Thyroid gland (tissue), 4 donors: ENCODE measurements at regions not wholly inside any gene's neighbourhood (a gene's known extent, or its start where the extent isn't known, plus 50 kb on each side); places are given as distances from the start of the nearest gene placed in this dataset.

Experiments
- POLR2A ChIP-seq, 2 donors: fragments of 450-650 bp; IDR thresholded peaks; one replicate each; pipeline ENCODE4 v1.6.1; 2017; ENCODE audit warnings: antibody characterized with exemption in 2 of 2, mild to moderate bottlenecking in 2 of 2, moderate library complexity in 1 of 2
- TF ChIP-seq, protein P1 (sequence below), 6 experiments: fragments of 200-600 bp in 3 of 6; fragments of 450-650 bp in 3 of 6; sonication (generic) in 3 of 6; IDR thresholded peaks; one replicate each; pipeline ENCODE4 v1.5.1; 2016 to 2019; ENCODE audit warnings: antibody characterized with exemption in 6 of 6, mild to moderate bottlenecking in 2 of 6, inconsistent platforms in 1 of 6, moderate library complexity in 1 of 6

DNA sequence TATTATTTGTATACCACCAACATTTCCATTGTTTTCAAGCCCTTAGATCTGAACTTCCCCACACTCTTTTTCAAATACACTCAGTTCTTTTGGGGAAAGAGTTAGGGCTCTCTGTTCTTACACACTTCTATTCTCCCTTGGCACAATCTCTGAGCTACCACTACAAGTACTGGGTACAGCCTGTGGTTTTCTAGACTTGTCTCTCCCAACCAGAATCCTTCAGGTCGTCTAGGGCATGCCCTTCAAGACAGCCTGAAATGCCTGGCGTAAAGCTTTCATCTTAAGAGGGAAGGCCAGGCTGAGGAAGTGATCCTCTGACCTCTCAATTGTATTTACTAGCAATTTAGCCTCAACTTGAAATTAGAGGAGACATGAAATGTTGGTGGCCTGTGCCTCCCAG, 1442.0 kb downstream of the AACS start:
- TF ChIP-seq, protein P1, sequence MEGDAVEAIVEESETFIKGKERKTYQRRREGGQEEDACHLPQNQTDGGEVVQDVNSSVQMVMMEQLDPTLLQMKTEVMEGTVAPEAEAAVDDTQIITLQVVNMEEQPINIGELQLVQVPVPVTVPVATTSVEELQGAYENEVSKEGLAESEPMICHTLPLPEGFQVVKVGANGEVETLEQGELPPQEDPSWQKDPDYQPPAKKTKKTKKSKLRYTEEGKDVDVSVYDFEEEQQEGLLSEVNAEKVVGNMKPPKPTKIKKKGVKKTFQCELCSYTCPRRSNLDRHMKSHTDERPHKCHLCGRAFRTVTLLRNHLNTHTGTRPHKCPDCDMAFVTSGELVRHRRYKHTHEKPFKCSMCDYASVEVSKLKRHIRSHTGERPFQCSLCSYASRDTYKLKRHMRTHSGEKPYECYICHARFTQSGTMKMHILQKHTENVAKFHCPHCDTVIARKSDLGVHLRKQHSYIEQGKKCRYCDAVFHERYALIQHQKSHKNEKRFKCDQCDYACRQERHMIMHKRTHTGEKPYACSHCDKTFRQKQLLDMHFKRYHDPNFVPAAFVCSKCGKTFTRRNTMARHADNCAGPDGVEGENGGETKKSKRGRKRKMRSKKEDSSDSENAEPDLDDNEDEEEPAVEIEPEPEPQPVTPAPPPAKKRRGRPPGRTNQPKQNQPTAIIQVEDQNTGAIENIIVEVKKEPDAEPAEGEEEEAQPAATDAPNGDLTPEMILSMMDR (IDR thresholded peaks at IDR 0.05): no peak
- no peak for TF ChIP-seq POLR2A (IDR thresholded peaks at IDR 0.05)
